ENCODE measurements at regions not wholly inside any gene's neighbourhood (a gene's known extent, or its start where the extent isn't known, plus 50 kb on each side); places are given as distances from the start of the nearest gene placed in this dataset.

DNA sequence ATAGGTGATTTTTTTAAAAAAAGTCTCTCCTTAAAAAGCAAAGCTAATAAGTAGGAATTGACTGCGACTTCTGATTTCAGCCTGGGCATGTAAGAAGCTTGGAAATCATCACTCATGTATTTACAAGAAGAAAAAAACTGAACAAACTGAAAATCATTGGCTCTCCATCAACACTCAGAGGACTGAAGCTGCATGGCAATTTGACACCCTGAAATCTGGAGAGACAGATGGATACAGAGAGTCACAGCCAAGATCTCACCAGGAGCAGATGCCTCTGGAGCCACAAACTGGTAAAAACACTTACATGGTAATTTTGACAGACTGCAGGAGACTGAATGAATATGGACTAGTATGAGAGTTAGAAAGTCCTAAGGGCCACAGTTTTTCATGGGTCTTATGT lies 191.2 kb upstream of the TCF21 start:
- no peak for DNase-seq

DNA sequence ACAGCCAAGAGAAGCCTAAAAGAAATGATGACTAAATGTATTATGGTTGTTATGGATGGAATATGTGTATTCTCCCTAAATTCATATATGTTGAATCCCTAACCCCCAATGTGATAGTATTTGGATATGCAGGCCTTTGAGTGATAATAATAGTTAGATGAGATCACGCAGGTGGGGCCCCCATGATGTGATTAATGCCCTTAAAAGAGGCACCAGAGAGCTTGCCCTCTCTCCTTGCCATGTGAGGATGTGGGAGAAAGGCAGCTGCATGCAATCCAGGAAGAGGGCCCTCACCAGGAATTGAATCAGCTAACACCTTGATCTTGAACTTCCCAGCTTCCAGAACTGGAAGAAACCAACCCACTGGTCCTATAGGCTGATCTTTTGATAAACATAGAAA lies 190.6 kb upstream of the TCF21 start:
- DNase-seq, result no peak

DNA sequence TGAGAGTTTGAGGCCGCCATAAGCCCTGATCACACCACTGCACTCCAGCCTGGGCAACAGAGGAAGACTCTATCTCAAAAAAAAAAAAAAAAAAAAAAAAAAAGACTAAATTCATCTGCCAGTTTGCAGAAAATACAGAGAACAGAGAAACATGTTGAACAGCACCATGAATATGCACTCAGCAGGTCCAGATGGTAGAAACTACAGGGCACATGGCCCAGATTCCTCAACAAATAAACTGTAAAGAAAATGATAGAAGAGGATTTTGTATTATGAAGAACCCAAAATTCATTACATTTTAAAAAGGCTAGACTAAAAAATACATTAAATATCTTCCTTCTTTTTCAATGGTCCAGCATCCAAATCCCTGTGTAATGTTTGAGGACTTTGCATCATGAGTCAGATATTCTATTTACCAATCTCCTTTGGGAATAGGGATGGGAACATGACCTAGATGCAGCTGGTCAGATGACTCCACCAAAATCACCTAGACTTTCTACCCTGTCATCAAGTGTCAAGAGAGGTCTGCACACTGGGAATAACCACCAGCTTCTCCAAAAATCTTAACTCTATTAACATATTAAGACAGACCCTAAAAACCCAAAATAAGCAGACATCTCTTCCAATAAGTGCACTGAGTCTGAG lies 189.1 kb upstream of the TCF21 start:
- DNase-seq, result no peak

DNA sequence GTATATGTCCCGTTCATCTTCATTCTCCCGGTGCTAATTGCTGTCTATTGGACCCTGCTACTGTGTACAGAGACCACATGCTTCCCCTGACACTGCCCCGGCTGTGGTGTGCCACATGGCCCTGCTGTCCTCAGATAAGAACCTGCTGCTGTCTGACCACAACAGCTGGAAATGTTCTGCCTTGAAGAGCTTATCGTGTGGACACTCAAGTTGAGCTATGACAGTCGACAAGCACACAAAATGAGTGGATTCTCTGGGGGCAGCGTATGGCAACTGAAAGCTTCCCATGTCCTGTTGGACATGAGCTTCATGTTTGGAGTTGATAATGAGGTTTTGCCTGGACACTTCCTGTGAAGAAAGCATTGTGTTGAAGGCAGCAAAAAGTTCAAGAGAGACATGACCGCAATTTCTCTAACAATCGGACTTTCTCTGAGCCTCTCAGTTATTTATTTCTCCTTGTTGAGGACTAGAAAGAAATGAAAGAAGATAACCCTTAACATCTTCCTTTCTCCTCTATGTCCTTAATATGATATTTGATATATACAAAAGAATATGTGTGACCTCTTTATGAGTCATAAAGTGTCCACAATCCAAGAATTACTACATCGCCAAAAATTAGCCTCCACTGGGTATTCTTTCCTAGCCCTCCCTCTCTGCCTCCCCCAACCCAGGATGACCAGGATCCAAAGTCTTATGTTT lies 187.1 kb upstream of the TCF21 start:
- DNase-seq, result no peak

- no peak for DNase-seq
Observed at GRCh38 chr6:133704371-133704770, 184.5 kb upstream of the TCF21 start.

DNA sequence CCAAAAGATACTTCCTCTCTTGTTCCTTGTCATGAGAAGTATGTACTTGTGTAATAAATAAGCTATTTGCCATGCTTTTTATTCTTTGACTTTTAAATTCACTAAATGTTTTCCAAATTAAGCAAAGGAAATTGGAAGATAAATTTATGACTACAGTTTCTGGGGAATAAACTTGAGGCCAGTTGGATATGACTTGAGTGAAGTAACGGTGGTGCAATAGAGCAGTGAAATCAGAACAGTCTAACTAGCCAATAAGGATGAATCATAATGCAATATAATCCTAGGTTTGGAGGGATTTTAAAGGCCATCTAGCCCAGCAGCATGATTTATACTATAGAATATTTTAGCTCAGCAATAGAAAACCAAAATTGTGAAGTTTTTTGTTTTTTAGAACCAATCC lies 183.8 kb upstream of the TCF21 start:
- no peak for DNase-seq

- DNase-seq, result no peak
Observed at GRCh38 chr6:133705731-133706130, 183.2 kb upstream of the TCF21 start.

DNA sequence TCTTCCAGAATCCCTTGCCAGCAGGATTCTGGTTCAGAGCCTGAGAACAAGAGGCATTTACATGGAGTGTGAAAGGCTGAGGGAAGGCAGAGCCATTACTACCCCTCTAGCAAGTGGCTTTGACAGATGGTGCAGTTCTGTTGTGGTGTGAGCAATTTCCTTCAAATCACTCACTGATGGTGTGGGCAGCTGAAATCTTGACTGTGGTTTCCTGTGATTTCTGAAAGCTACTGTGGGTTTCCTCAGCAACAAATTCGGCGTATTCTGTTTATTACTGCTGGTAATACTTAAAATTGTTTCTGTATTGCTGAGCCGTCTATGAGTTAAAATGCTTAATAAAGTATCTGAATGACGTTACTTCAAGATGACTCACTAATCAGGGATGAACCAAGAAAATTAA lies 181.5 kb upstream of the TCF21 start:
- no peak for DNase-seq

- DNase-seq, result no peak
Observed at GRCh38 chr6:133710826-133711225, 178.1 kb upstream of the TCF21 start.

- DNase-seq, result no peak
Observed at GRCh38 chr6:133715270-133715669, 173.6 kb upstream of the TCF21 start.

DNA sequence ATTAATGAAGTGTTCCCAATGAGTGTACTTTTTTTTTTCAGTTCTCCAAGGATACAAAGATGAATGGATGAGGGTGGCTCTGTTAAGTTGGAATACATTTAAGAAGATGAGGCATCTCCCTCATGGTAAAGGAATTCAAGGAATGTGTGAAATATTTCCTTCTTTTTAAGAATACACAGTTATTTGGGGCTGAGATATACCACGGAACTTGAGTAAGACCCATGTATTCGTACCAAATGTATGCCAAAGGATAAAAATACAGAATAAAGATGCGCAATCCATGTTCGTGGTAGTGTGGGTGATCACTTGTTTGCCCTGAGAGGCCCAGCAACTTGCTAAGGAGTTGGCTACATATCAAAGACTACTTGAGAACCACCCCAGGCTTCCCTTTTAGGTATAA lies 164.2 kb upstream of the TCF21 start:
- DNase-seq, result no peak

GRCh38 chr6:133726188-133726587 lies 162.7 kb upstream of the TCF21 start:
- DNase-seq, result no peak

GRCh38 chr6:133730881-133731280 lies 158.0 kb upstream of the TCF21 start:
- DNase-seq, result no peak

GRCh38 chr6:133740218-133740617 lies 148.7 kb upstream of the TCF21 start:
- no peak for DNase-seq

DNA sequence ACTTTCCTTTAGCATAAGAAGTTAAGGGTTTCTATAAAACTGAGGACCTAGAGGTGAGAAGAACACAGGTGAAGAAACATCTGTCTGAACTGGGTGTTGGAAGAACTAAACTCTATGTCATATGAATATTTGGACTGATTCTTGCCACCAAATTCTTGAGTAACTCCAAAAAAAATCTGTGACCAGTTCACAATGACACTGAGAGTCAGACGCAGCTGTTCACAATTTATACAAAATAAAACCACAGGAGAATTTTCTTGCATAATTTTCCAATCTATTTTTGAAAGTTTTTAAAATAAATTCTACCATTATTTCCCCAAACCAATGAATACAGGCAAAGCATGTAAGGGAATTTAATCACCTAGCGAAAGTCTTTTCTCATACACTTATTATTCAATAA lies 148.1 kb upstream of the TCF21 start:
- DNase-seq, result no peak

- DNase-seq, result no peak
Observed at GRCh38 chr6:133741375-133741861, 147.5 kb upstream of the TCF21 start.

GRCh38 chr6:133743621-133744020 lies 145.3 kb upstream of the TCF21 start:
- DNase-seq, result no peak

- no peak for DNase-seq
Observed at GRCh38 chr6:133746417-133746770, 142.5 kb upstream of the TCF21 start.

- no peak for DNase-seq
Observed at GRCh38 chr6:133748628-133749027, 140.3 kb upstream of the TCF21 start.

- no peak for DNase-seq
Observed at GRCh38 chr6:133749427-133749826, 139.5 kb upstream of the TCF21 start.

GRCh38 chr6:133752129-133752528 lies 136.8 kb upstream of the TCF21 start:
- DNase-seq, result no peak

DNA sequence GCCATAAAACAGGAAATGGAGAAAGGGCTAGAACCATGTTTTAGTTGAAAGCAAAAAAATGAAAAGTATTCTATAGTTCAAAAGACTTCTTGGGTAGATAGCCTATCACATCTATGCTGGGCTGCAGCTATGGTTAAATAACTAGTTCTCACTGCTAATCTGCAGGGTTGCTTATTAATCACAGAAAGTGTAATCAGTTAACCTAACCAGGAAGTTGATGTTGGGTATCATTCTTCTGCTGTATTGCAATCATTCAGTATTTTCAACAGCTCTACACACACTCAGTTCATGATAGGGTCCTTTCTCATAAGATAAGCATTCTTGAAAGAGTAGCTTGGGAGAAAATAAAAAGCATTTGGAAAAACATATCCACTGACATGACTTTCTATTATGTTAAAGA lies 135.2 kb upstream of the TCF21 start:
- DNase-seq, result no peak

GRCh38 chr6:133754298-133754697 lies 134.6 kb upstream of the TCF21 start:
- no peak for DNase-seq

GRCh38 chr6:133756078-133756695 lies 132.7 kb upstream of the TCF21 start:
- DNase-seq, result no peak
